GM19328 (cell line): ENCODE measurements at regions not wholly inside any gene's neighbourhood (a gene's known extent, or its start where the extent isn't known, plus 50 kb on each side); places are given as distances from the start of the nearest gene placed in this dataset.

Experiments used
- ATAC-seq: cut with Tn5 transposase; IDR thresholded peaks from one replicate; pipeline ENCODE4 v1.9.1; 2021; ENCODE audit warnings: mild to moderate bottlenecking, moderate library complexity; ENCODE audit not compliant: unreplicated experiment

GRCh38 chr11:15481871-15482270 lies 367.1 kb downstream of the INSC start:
- no peak for ATAC-seq

- no peak for ATAC-seq
Observed at GRCh38 chr11:15483205-15483604, 368.5 kb downstream of the INSC start.

GRCh38 chr11:15484398-15484797 lies 369.7 kb downstream of the INSC start:
- ATAC-seq, result no peak

- no peak for ATAC-seq
Observed at GRCh38 chr11:15485432-15485831, 370.7 kb downstream of the INSC start.

GRCh38 chr11:15489281-15489680 lies 374.6 kb downstream of the INSC start:
- no peak for ATAC-seq

GRCh38 chr11:15490535-15490934 lies 375.8 kb downstream of the INSC start:
- no peak for ATAC-seq

GRCh38 chr11:15493066-15493465 lies 378.3 kb downstream of the INSC start:
- no peak for ATAC-seq

- ATAC-seq, result no peak
Observed at GRCh38 chr11:15493921-15494620, 379.3 kb downstream of the INSC start.

GRCh38 chr11:15494740-15495139 lies 380.0 kb downstream of the INSC start:
- no peak for ATAC-seq

- no peak for ATAC-seq
Observed at GRCh38 chr11:15495462-15495861, 380.7 kb downstream of the INSC start.

- ATAC-seq, result no peak
Observed at GRCh38 chr11:15497366-15497765, 382.6 kb downstream of the INSC start.

- ATAC-seq, result no peak
Observed at GRCh38 chr11:15499674-15500073, 385.0 kb downstream of the INSC start.

GRCh38 chr11:15500643-15501042 lies 385.9 kb downstream of the INSC start:
- no peak for ATAC-seq

GRCh38 chr11:15501566-15501965 lies 386.8 kb downstream of the INSC start:
- ATAC-seq, result no peak

GRCh38 chr11:15505155-15505554 lies 390.4 kb downstream of the INSC start:
- ATAC-seq, result no peak

GRCh38 chr11:15507592-15507991 lies 392.9 kb downstream of the INSC start:
- ATAC-seq, result no peak

GRCh38 chr11:15509082-15509481 lies 394.4 kb downstream of the INSC start:
- ATAC-seq, result no peak

GRCh38 chr11:15519124-15519791 lies 404.5 kb downstream of the INSC start:
- ATAC-seq, result no peak

- no peak for ATAC-seq
Observed at GRCh38 chr11:15519911-15520310, 405.2 kb downstream of the INSC start.

- no peak for ATAC-seq
Observed at GRCh38 chr11:15523543-15523942, 408.8 kb downstream of the INSC start.

- no peak for ATAC-seq
Observed at GRCh38 chr11:15525582-15525981, 410.9 kb downstream of the INSC start.

- no peak for ATAC-seq
Observed at GRCh38 chr11:15526032-15526431, 411.3 kb downstream of the INSC start.
